H54 (cell line): ENCODE measurements at regions not wholly inside any gene's neighbourhood (a gene's known extent, or its start where the extent isn't known, plus 50 kb on each side); places are given as distances from the start of the nearest gene placed in this dataset.

Source experiments
- DNase-seq: peaks from one replicate; pipeline ENCODE4 v3.0.0; 2011; ENCODE audit warnings: low spot score, mixed read lengths; ENCODE audit not compliant: insufficient read length
- FAIRE-seq: peaks from 3 replicates; lab custom pipeline; 2011; peaks lifted over from hg19 to GRCh38; lab: Jason Lieb, UNC
- POLR2A ChIP-seq: IDR thresholded peaks from 2 replicates; pipeline ENCODE4 v1.6.1; 2011; ENCODE audit warnings: low read depth, mild to moderate bottlenecking, low read length

GRCh38 chr14:46788994-46789393 lies 137.4 kb upstream of the RPL10L start:
- DNase-seq = no peak
- FAIRE-seq = no peak
- no peak for TF ChIP-seq POLR2A

- no peak for DNase-seq
- no peak for TF ChIP-seq POLR2A
- no peak for FAIRE-seq
Measured at GRCh38 chr14:46782281-46782680, 130.7 kb upstream of the RPL10L start.

GRCh38 chr14:46769292-46769691 lies 117.7 kb upstream of the RPL10L start:
- FAIRE-seq (no peak), DNase-seq (no peak)
- TF ChIP-seq POLR2A = no peak

GRCh38 chr14:46747001-46747652 lies 95.5 kb upstream of the RPL10L start:
- no peak for TF ChIP-seq POLR2A
- no peak for DNase-seq
- no peak for FAIRE-seq

- DNase-seq (no peak), FAIRE-seq (no peak)
- no peak for TF ChIP-seq POLR2A
Measured at GRCh38 chr14:46734286-46734685, 82.7 kb upstream of the RPL10L start.

- FAIRE-seq (no peak), DNase-seq (peak; percentile 1)
- TF ChIP-seq POLR2A = no peak
Measured at GRCh38 chr14:46717211-46717610, 65.6 kb upstream of the RPL10L start.
